Suprapubic skin (tissue), 3 donors: ENCODE measurements at regions not wholly inside any gene's neighbourhood (a gene's known extent, or its start where the extent isn't known, plus 50 kb on each side); places are given as distances from the start of the nearest gene placed in this dataset.

ENCODE experiments used
- CTCF ChIP-seq, 2 donors: fragments of 200-600 bp in 1 of 2; fragments of 450-650 bp in 1 of 2; sonication (generic) in 1 of 2; IDR thresholded peaks; one replicate each; pipeline ENCODE4 v1.5.1; 2016 to 2019; ENCODE audit warnings: antibody characterized with exemption in 2 of 2, mild to moderate bottlenecking in 1 of 2, moderate library complexity in 1 of 2
- EP300 ChIP-seq: sonication (generic); formaldehyde crosslinking; IDR thresholded peaks from one replicate; pipeline ENCODE4 v1.6.1; 2017; ENCODE audit warnings: antibody characterized with exemption

- TF ChIP-seq CTCF (IDR thresholded peaks at IDR 0.05) (no peak), EP300 (no peak)
Measured at GRCh38 chr21:23445307-23445706, 2162.0 kb downstream of the MRPL39 start.
